ENCODE measurements at regions not wholly inside any gene's neighbourhood (a gene's known extent, or its start where the extent isn't known, plus 50 kb on each side); places are given as distances from the start of the nearest gene placed in this dataset.

DNA sequence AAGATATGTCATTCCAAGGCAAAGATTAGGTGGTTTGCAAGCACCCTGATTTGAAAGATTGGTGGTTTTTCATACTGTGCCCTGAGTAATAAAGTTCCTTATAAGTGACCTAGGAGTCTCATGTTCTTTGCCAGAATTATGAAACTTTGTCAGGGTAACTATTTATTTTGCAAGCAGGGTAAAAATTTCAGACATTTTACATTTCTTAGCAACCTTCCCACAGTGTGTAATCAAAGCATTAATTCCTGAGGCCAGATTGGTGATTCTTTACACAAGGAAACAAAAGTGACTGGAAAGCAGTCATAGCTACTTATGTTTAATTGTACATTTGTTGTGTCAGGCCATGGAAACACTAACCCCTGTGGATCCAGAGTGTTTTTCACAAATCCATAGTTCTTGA is 998.0 kb upstream of the B3GALT2 start:
- DNase-seq = no peak

DNA sequence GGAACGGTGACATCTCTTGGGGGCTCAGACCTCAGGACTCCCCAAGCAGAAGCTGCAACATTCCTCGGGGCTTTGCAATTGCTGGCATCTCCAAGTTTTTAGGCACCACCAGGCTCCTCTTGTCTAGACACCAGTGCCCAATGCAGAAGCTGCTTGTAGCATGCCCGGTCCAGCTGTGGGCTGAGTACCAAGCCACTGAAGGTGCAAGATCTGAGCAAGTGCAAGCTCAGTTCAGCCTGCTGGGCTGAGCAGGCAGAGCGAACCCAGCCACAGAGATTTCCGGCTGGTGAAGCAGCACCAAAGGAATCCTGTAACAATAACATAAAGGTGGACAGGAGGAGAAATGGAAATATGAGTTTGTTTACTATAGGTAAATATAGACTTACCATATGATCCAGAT is 995.4 kb upstream of the B3GALT2 start:
- DNase-seq = no peak

DNA sequence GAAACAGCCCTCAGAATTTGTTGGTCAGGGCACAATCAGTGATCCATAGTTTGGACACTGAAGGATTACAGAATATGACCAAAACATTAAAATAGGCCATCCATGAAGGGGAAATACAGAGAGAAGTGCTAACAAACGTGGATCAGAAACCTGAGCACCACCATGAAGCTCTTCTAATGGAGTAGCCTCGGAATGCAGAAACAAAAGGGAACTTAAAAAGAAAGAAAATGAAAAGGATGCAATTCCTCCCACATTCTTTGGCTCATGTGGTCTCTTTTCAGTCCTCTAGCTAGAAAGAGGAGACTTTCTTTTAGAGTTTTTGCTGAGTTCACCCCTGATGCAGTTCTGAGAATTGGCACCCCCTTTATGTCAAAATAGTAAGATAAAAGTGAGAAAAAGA is 989.8 kb upstream of the B3GALT2 start:
- no peak for DNase-seq

DNA sequence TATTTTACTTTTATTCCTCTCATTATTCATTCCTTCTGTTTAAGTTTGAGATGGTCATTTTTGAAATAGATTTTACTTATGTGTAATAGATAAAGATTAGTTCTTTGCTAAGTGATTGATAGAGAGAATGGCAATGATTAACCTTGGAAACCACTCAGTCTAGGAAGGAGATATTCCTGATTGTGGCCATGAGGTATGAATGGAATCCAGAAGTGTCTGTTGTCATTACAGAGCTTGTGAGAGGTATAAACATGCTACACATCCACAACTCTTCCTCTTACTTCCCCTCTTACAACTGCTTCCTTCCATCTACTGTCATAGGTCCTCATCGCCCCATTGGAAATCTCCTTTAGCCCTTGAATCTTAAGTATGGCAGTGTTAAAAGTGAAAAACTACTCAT is 988.8 kb upstream of the B3GALT2 start:
- DNase-seq = no peak

DNA sequence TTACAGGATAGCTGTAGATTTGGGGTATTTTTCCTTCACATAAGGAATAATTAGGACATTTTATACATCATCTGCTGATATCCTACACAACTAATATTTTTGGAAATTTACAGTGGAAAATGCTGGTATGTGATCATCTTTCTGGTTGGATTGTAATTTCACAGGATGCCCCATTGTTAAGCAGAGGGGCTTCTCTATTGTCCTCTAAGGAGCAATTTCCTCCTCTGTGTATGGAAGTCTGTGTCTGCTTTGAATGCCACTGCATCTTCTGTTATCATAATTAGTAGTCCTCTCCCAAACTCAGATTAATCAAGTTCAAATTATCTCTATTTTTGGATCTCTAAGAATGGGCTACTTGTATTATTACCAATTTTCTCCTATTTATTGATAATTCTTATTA is 988.1 kb upstream of the B3GALT2 start:
- DNase-seq = no peak

DNA sequence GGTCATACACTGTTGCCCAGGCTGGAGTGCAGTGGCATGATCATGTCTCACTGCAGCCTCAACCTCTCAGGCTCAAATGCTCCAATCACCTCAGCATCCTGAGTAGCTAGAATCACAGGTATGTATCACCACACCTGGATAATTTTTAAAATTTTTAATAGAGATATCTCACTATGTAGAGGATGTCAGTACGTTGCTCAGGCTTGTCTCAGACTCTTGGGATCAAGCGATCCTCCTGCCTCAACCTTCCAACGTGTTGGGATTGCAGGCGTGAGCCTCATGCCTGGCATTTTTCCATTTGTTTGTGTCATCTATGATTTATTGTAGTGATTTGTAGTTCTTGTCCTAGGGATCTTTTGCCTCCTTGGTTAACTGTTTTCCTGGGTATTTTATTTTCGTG is 985.2 kb upstream of the B3GALT2 start:
- no peak for DNase-seq

DNA sequence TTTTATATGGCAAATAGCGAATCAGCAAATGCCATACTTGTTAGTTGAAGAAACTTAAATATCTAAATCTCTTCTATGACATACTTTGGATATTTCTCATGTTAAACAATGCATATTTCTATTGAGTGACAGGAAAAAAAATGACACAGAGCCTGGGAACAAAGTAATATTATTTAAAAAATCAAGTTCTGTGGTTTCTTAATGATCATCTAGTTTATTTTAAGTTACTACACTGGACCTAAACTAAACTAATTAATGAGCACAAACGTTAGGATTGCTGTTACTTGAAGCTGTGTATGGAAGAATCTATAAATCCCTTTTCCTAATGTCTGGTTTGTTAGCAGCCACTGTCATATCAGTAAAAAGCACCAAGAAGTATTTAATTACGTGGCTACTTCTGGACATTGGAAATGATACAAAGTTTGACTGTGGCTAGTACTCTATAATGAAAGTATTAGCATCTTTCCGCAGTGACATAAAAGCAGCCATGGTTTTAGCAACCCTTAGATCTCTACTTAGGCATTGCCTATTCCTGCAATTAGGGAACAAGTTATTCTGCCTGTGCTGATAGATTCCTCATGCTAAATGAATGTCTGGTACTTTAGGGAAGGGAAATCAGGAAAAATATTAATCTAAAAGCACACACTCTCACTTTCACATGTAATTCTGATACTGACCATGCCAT is 981.7 kb upstream of the B3GALT2 start:
- no peak for DNase-seq

DNA sequence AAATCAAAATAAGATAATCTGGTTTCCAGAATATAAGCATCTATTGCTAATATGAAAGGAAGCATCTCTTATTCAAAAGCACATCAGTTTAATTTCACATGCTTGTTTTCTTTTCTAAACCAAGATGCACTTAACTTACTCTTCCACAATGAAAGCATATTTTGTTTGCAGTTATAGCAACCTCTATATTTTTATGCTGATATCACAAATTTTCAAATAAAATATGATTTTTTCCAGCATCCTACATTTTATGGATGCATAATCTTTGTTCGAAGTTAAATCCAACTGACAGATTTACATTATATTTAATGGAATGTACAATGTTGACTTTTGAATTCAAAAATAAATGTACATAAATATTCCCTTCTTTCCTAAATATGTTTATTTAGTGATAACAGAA is 978.3 kb upstream of the B3GALT2 start:
- DNase-seq = no peak

DNA sequence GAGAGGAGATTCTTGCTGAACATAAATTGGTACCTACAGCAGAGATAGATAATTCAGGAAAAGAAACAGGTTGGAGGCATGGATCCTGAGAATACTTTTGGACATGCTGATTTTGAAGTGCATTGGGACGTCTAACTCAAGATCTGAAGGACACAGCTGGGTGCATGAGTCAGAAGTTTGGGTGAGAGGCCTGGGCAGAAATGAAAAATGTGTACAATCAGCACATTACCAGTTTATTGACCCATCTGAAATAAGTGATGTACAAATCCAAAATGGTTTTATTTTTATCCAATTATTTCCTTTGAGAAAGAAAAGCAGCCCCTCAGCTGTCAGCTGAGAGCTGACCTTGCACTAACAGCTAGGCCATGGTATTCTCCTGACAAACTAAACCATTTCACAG is 975.2 kb upstream of the B3GALT2 start:
- no peak for DNase-seq

DNA sequence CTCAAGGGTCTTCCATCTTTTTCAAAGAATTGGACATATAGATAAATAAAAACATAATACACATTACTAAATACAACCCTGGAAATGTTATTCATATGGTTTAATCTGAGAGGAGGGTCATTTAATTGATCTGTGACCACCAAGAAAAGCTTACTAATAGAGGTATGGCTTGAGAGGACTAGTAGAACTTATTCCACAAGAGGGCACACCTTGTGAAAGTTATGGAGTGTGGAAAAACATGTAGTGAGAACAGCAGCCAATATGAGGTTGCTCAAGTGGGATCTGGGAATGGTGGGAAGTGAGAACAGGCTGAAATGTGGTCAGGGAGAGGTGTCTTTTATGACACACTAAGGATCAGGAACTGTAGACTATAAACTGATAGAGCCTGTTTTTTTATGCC is 973.5 kb upstream of the B3GALT2 start:
- DNase-seq = peak; percentile 11

DNA sequence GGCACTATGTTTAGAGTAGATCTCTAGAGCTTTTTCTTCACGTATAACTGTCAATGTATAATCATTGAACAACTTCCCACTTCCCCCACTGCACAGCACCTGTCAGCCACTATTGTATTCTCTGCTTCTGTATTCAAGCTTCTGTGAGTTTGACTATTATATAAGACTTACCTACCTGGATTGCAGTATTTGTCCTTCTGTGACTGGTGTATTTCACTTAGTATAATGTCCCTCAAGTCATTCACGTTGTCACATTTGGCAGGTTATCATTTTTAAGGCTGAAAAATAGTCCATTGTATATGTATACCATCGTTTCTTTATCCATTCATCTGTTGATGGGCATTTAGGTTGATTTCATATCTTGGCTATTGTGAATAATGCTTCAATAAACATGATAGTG is 969.5 kb upstream of the B3GALT2 start:
- no peak for DNase-seq

DNA sequence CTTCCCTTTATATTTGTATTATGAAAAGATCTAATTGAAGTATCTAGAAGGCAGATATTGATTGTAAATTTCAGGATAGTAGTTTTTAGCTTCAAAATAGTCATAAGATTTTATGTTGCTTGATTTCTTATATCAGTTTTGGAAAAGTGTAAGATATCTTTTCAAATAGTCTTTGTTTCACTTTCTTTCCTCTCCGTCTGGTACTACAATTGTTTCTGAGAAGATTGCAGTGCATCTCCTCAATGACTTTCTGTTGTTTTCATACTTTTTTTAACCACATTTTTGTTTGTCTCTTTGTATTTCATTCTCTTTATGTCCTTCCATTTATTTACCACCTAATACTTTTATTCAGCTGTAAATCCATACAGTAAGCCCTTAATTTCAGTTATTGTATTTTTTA is 964.6 kb upstream of the B3GALT2 start:
- DNase-seq = no peak

DNA sequence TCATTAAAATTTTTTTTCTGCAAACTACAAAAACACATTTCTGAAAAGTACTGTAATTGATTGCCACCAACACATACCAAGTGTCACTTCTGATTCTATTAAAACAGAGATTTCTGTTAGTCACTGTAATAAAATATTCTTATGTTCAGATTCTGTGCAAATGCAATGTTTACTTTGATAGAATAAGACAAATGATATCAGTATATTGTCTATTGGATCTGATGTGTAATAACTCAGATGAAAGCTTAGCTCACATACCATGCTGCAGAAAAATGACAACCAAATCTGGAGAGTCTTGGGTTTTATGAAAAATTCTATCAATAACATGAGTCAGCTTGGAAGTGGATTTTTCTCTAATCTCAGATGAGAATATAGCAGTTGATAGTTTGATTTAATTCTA is 963.8 kb upstream of the B3GALT2 start:
- DNase-seq = no peak

DNA sequence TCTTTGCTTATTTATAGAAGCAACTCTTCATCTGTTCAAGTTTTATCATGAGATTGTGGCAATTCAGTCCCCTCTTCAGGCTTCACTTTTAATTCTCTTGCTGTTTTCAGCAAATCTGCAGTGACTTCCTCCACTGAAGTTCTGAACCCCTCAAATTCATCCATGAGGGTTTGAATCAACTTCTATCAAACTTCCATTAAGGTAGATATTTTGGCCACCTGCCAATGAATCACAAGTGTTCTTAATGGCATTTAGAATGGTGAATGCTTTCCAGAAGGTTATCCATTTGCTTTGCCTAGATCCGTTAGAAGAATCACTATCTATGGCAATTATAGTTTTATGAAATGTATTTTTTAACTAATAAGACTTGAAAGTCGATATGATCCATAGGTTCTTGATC is 946.7 kb upstream of the B3GALT2 start:
- peak; percentile 34 for DNase-seq

DNA sequence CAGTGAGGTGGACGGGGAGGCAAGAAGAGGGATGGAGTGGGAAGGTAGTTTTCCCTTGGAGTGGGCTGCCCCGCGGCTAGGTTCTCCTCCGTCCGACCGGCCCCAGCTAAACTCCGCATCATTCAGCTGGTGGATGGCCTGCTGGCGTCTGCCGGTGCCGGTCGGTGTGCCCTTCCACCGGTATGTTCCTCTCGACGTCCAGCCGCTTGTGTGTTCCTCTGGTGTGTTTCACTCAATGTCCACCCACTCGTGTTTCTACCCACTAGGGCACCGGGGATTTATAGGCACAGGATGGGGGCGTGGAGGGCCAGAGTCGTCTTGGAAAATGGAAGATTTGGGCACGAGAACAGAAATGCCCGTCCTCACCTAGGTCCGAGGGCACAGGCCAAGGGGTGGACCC is 931.7 kb upstream of the B3GALT2 start:
- DNase-seq = no peak

DNA sequence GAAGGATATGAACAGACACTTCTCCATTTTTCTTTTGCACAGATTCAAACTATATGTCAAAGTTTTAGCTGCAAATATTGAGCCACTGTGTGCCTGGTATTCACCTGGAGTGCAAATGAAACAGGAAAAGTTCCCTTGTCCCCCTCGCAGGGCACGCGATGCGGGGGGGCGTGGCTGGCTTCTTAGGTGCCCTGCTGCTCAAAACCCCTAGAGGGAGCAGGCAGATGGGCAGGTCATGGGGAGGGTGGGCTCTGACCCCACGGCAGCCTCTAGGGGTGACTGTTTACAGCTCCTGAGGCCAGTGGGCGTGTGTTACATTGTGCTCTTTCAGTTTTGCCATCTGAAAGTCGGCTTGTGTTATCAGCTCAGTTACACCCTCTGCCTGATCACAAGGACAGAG is 931.2 kb upstream of the B3GALT2 start:
- DNase-seq = no peak

DNA sequence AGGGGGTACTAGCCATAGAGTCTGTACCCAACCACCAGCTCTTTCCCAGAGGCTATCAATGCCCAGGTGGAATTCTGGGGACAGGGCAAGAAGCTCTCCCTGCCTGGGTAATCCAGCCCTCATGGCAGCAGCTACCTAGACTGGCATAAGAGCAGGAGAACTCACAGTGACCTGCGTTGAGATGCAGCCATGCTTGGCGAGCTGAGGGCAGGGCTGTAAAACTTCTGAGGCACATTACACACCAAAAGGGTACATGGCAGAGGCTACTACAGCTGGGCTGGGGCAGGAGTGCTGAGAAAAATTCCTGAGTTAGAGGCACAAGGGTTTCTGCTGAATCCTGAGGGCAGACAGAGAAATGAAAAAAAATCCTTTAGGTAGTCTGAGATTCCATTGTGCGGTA is 927.9 kb upstream of the B3GALT2 start:
- DNase-seq = no peak

DNA sequence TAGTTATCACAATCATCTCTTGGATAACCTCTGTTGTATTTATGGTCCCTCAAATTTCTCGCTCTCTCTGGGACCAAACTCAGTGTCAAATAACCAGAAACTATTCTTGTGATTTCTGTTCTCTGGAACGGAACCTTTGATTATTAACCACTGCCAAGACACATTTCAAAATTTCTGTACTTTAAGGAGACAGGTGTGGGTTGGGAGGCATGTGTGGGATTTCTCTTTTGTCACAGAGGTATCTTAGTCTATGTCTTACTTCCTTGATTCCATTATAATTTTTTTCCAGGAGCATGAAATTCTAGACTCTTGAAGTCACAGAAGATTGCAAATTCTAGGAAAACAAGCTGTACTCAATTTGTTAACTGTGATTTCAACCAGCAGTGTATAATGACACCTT is 919.0 kb upstream of the B3GALT2 start:
- DNase-seq = no peak

DNA sequence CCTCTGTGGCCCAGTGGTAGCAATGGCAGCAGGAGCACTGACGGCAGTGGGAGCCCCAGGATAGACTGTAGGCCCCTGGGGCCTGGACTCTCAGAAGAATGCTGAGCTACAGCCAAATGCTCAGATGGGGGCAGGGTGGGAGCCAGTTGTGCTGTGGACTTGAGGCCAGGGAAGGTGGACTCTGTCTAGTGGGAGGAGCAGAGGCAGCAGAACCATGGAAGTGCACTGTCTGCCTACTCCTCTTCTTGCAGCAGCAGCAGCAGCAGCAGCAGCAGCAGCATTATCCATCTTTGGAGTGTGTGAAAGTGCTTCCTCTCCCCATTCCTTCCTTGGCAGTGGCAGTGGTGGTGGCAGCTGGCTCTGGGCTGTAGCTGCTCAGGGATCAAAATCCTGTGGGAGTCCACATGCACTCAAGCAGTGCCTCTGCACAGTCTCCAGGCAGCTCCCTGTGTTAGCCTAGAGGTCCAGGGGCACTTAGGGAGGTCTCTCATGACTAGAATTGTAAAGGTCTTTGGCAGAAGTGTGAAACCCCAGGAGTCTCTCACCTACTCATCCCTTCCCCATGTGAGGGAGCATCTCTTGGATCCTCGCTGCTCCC is 917.9 kb upstream of the B3GALT2 start:
- peak; percentile 56 for DNase-seq

DNA sequence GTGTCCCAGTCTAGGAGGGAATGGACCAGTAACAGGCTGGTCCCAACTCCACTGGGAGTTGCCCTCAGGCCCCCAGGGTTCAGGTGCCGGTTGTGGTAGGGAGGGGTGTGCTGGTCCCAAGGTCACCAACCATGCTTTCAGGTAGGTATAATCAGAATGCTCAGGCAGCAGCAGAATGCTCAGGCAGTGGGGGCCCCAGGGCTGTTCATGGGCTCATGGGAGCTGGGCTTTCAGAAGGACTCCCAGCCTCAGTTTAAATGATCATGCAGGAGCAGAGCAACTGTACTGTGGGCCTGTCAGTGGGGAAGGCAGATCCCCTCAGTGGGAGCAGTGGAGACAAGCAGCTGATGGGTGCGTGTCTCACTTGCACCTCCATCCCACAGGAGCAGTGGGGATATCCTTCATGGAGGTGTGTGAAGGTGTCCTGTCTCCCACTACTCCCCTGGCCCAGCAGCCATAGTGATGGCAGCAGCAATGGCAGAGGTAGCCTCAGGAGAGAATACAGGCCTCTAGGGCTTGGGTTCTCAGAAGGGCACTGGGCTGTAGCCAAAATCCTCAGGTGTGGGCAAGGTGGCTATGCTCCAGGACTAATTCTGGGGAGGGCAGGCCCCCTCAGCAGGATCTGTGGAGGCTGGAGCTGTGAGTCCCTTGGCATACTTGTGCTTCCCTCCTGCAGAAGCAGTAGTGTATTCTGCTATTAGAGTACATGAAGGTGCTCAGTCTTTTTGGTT is 917.3 kb upstream of the B3GALT2 start:
- DNase-seq = no peak

DNA sequence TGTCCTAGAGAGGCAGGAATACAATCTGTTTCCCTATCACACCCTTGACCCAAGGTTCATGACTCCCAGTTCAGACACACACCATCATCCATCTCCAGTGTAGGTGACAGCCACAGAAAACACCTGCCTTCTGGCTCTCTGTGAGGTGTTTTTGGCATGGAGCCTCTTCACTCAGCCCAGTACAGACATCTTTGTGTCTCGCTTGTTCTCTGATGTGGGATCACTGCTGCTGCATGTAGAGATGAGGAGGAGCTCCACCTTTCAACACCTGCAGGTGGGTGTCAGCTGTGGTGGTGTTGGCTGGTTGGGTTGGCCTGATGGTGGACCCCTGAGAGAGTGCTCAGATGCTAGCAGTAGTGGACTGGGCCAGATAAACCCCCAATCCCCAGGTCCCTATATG is 916.7 kb upstream of the B3GALT2 start:
- no peak for DNase-seq

DNA sequence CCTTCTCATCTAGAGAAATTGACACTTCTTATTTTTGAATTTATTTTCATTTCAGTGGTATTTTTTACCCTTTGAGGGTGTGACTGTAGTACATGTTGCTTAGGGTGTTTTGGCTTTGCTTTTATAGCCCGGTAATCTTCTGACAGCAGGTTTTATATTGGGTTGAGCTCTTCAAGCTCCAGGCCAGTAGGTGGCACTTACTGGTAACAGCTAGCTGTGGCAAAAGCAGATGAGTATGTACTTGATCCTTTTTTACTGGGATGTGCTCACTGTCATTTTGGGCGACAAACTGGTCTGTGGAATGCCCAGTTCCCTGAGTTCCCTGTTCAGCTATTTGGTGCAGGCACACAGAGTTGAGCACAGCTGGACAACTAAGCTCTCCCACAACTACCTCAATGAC is 916.2 kb upstream of the B3GALT2 start:
- no peak for DNase-seq

DNA sequence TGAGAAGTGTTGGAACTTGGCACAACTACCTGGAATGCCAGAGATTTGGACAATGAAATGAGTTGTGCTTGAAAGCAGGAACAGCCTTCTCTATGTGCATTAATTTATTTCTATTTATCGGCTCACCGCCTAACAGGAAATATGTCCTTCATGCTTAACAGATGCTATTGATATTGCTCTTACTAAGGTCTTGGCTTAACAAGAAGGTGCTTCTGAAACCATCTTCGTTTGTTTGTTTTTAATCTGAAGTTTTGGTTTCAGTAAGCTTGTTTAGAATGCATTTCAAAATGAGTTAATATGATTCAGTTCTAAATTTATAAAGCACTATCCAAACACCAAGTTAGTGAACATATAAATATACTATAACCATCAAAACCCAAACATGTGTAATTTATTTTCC is 898.3 kb upstream of the B3GALT2 start:
- DNase-seq = no peak

DNA sequence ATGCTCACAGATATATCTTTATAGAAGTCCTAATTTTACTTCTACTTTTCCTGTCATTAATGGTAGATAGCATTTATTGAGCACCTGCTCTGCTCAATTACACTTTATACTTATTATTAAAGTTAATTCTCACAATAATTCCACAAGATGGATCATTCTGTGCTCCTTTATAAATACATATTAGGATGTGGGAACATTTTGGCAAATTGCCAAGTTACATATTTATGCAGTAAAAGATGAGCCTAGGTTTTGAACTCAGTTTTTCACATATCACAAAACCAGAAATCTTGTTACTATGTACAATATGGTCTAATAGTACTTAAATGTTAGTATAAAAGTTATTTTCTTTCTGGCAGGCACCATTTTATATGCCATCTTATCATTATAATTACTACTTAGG is 895.0 kb upstream of the B3GALT2 start:
- DNase-seq = no peak

DNA sequence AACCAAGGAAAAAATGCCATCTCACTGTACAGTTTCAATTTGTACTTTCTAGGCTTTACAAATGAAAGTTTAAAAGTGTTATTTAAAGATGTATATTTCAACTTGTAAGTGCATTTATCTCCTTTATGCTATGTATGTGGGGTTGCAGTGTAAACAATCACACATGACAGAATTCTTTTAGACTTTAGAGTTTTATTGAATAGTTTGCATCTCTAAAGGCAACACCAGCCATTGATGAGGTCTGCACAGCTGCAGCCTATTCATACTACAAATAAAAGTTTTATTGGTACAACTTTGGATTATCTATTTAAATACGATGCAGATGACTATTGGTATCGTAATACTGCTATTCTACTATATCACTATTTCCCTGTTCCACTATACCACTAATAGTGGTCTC is 894.4 kb upstream of the B3GALT2 start:
- DNase-seq = no peak

All from NCI-H2171 treated with DMSO at 0.1 percent for 48 hours (cell line).